ENCODE measurements at regions not wholly inside any gene's neighbourhood (a gene's known extent, or its start where the extent isn't known, plus 50 kb on each side); places are given as distances from the start of the nearest gene placed in this dataset.

- Histone ChIP-seq H3K27me3 (no peaks in the 10 kb centered on the region), H3K4me3 (no peak overlapping the region), H3K27ac (no peak overlapping the region), H3K36me3 (replicated peaks; ENCODE audit: insufficient read depth, low read depth) (no peaks in the 10 kb centered on the region), H3K9me2 (replicated peaks; ENCODE audit: insufficient read depth) (no peaks in the 10 kb centered on the region), H3K4me2 (no peak overlapping the region), H3K9me3 (ENCODE audit: low read depth) (no peaks in the 10 kb centered on the region), H3K4me1 (ENCODE audit: insufficient read depth) (no peaks in the 10 kb centered on the region), H2AFZ (no peak overlapping the region), H3K79me2 (no peaks in the 10 kb centered on the region), H4K20me1 (ENCODE audit: insufficient read depth, poor library complexity, severe bottlenecking) (no peaks in the 10 kb centered on the region)
- TF ChIP-seq CTCF (IDR thresholded peaks at IDR 0.05; ENCODE audit: poor library complexity) = no peak
- TF ChIP-seq EZH2phosphoT487 (IDR thresholded peaks at IDR 0.05; ENCODE audit: low read depth, severe bottlenecking, unreplicated experiment) = no peak
- TF ChIP-seq EZH2 (IDR thresholded peaks at IDR 0.05; ENCODE audit: borderline replicate concordance) = no peak
- DNase-seq (ENCODE audit: low spot score) = no peak
- 61% methylated on average over 6 of the region's 6 CpGs for WGBS (ENCODE audit: low lambda C conversion rate, missing lambda C conversion rate)
Observed at GRCh38 chrX:20459410-20460350, 193.0 kb upstream of the RPS6KA3 start.

- Histone ChIP-seq H3K4me1 (ENCODE audit: insufficient read depth) (no peaks in the 10 kb centered on the region), H3K9me2 (replicated peaks; ENCODE audit: insufficient read depth) (no peaks in the 10 kb centered on the region), H3K4me2 (no peak overlapping the region), H3K27me3 (no peaks in the 10 kb centered on the region), H4K20me1 (ENCODE audit: insufficient read depth, poor library complexity, severe bottlenecking) (no peaks in the 10 kb centered on the region), H3K9me3 (ENCODE audit: low read depth) (no peaks in the 10 kb centered on the region), H3K36me3 (replicated peaks; ENCODE audit: insufficient read depth, low read depth) (no peaks in the 10 kb centered on the region), H2AFZ (no peak overlapping the region), H3K27ac (no peak overlapping the region), H3K79me2 (no peaks in the 10 kb centered on the region), H3K4me3 (no peak overlapping the region)
- DNase-seq (ENCODE audit: low spot score) = no peak
- no peak for TF ChIP-seq CTCF (IDR thresholded peaks at IDR 0.05; ENCODE audit: poor library complexity)
- WGBS (ENCODE audit: low lambda C conversion rate, missing lambda C conversion rate) = 76% methylated on average over 1 of the region's 1 CpG
Observed at GRCh38 chrX:20456971-20457370, 190.3 kb upstream of the RPS6KA3 start.

GRCh38 chrX:20455001-20455400 lies 188.3 kb upstream of the RPS6KA3 start:
- no peak overlapping the region for H2AFZ ChIP-seq
- no peaks in the 10 kb centered on the region for H3K27me3 ChIP-seq
- H3K79me2 ChIP-seq = no peaks in the 10 kb centered on the region
- H3K4me2 ChIP-seq = no peak overlapping the region
- TF ChIP-seq EZH2phosphoT487 (IDR thresholded peaks at IDR 0.05; ENCODE audit: low read depth, severe bottlenecking, unreplicated experiment) (no peak), EZH2 (IDR thresholded peaks at IDR 0.05; ENCODE audit: borderline replicate concordance) (no peak), CTCF (IDR thresholded peaks at IDR 0.05; ENCODE audit: poor library complexity) (no peak)
- H4K20me1 ChIP-seq (ENCODE audit: insufficient read depth, poor library complexity, severe bottlenecking) = no peaks in the 10 kb centered on the region
- no peaks in the 10 kb centered on the region for H3K9me3 ChIP-seq (ENCODE audit: low read depth)
- H3K36me3 ChIP-seq (replicated peaks; ENCODE audit: insufficient read depth, low read depth) = no peaks in the 10 kb centered on the region
- DNase-seq (ENCODE audit: low spot score) = no peak
- H3K27ac ChIP-seq = no peak overlapping the region
- H3K9me2 ChIP-seq (replicated peaks; ENCODE audit: insufficient read depth) = no peaks in the 10 kb centered on the region
- H3K4me1 ChIP-seq (ENCODE audit: insufficient read depth) = no peaks in the 10 kb centered on the region
- no peak overlapping the region for H3K4me3 ChIP-seq
- WGBS (ENCODE audit: low lambda C conversion rate, missing lambda C conversion rate) = 62% methylated on average over 3 of the region's 3 CpGs

Measured in hepatocyte (in vitro differentiated cells).